Prostate gland (tissue), 2 donors: ENCODE measurements at regions not wholly inside any gene's neighbourhood (a gene's known extent, or its start where the extent isn't known, plus 50 kb on each side); places are given as distances from the start of the nearest gene placed in this dataset.

Source experiments
- DNase-seq: peaks from one replicate; pipeline ENCODE4 v3.0.0-alpha.2; 2019; ENCODE audit warnings: low spot score
- H3K27ac ChIP-seq, 2 donors: fragments of 200-600 bp; sonication (generic); 2 replicates each; pipeline ENCODE4 v1.5.1; 2017 to 2019
- H3K27me3 ChIP-seq: fragments of 200-600 bp; sonication (generic); replicated peaks from 2 replicates; pipeline ENCODE4 v1.5.1; 2019; ENCODE audit not compliant: insufficient read depth
- H3K36me3 ChIP-seq, 2 donors: fragments of 200-600 bp; sonication (generic); 1 replicate in 1 of 2; 2 replicates in 1 of 2; pipeline versions ENCODE4 v1.5.1 to v1.8.1; 2017 to 2019
- H3K4me1 ChIP-seq: fragments of 200-600 bp; sonication (generic); replicated peaks from 2 replicates; pipeline ENCODE4 v1.5.1; 2019
- H3K4me3 ChIP-seq, 2 donors: fragments of 200-600 bp; sonication (generic); 2 replicates each; pipeline ENCODE4 v1.5.1; 2017 to 2019
- H3K9me3 ChIP-seq: fragments of 200-600 bp; sonication (generic); 2 replicates; pipeline ENCODE4 v1.5.1; 2017
- CTCF ChIP-seq, 4 experiments: fragments of 200-600 bp in 2 of 4; fragments of 450-650 bp in 2 of 4; sonication (generic) in 2 of 4; IDR thresholded peaks; 1 replicate in 3 of 4; 2 replicates in 1 of 4; pipeline ENCODE4 v1.5.1; 2016 to 2019; ENCODE audit warnings: antibody characterized with exemption in 4 of 4, mild to moderate bottlenecking in 2 of 4, moderate library complexity in 2 of 4
- POLR2A ChIP-seq: fragments of 450-650 bp; IDR thresholded peaks from one replicate; pipeline ENCODE4 v1.6.1; 2016; ENCODE audit warnings: antibody characterized with exemption, mild to moderate bottlenecking
- POLR2AphosphoS5 ChIP-seq: sonication (generic); formaldehyde crosslinking; IDR thresholded peaks from one replicate; pipeline ENCODE4 v1.6.1; 2017; ENCODE audit warnings: antibody characterized with exemption
- WGBS: methylation state at CpG from one replicate; pipeline ENCODE4 v1.1.5; 2018; 5-methylcytosine and 5-hydroxymethylcytosine counted together
- intact Hi-C: fragments of 100-400 bp; cut with DNase I; formaldehyde crosslinking; loops from one replicate; pipeline ENCODE4 v1.14.2; 2022

- Histone ChIP-seq H3K9me3 (no peaks in the 10 kb centered on the region), H3K4me3 (no peak overlapping the region), H3K27ac (no peak overlapping the region), H3K4me1 (no peaks in the 10 kb centered on the region), H3K27me3 (no peaks in the 10 kb centered on the region), H3K36me3 (no peaks in the 10 kb centered on the region)
- DNase-seq, result no peak
- TF ChIP-seq POLR2A, result no peak
- no peak for TF ChIP-seq CTCF (IDR thresholded peaks at IDR 0.05)
- TF ChIP-seq POLR2AphosphoS5, result no peak
- intact Hi-C loops, result no loop called here
- 29% methylated on average over 5 of the region's 5 CpGs for WGBS
These were observed 307.0 kb upstream of the PRDM1 start for GRCh38 chr6:105779110-105779509.

GRCh38 chr6:105775095-105775494 lies 311.0 kb upstream of the PRDM1 start:
- no peak overlapping the region for H3K4me3 ChIP-seq
- intact Hi-C loops, result no loop called here
- 95% methylated on average over 1 of the region's 1 CpG for WGBS
- no peaks in the 10 kb centered on the region for H3K9me3 ChIP-seq
- no peaks in the 10 kb centered on the region for H3K36me3 ChIP-seq
- H3K27ac ChIP-seq, result no peak overlapping the region
- TF ChIP-seq CTCF (IDR thresholded peaks at IDR 0.05) (no peak), POLR2AphosphoS5 (no peak), POLR2A (no peak)
- H3K4me1 ChIP-seq, result no peaks in the 10 kb centered on the region
- no peak for DNase-seq
- no peaks in the 10 kb centered on the region for H3K27me3 ChIP-seq

DNA sequence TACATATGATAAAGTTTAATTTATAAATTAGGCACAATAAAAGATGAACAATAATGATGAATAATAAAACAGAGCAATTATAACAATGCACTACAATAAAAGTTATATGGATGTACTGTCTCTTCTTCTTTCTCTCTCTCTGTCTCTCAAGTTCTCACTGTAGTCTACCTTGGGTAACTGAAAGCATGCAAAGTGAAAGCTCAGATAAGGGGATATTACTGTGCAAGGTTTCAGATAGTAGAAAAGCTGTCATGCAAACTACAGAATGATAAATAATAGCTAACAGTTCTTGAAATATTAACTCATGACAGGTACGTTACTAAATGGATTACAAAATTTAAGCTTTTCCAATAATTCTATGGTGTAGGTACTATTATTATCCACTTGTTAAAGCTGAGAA lies 311.9 kb upstream of the PRDM1 start:
- WGBS, result 86% methylated on average over 1 of the region's 1 CpG
- no peak for TF ChIP-seq CTCF (IDR thresholded peaks at IDR 0.05)
- no peak for TF ChIP-seq POLR2AphosphoS5
- TF ChIP-seq POLR2A, result no peak
- H3K36me3 ChIP-seq, result no peaks in the 10 kb centered on the region
- H3K4me1 ChIP-seq, result no peaks in the 10 kb centered on the region
- H3K27me3 ChIP-seq, result no peaks in the 10 kb centered on the region
- intact Hi-C loops, result no loop called here
- no peaks in the 10 kb centered on the region for H3K9me3 ChIP-seq
- no peak for DNase-seq
- no peak overlapping the region for H3K27ac ChIP-seq
- no peak overlapping the region for H3K4me3 ChIP-seq

GRCh38 chr6:105771313-105771970 lies 314.7 kb upstream of the PRDM1 start:
- H3K36me3 ChIP-seq, result no peaks in the 10 kb centered on the region
- no peaks in the 10 kb centered on the region for H3K27me3 ChIP-seq
- H3K4me1 ChIP-seq, result no peaks in the 10 kb centered on the region
- intact Hi-C loops, result no loop called here
- no peak overlapping the region for H3K4me3 ChIP-seq
- WGBS, result 75% methylated on average over 1 of the region's 1 CpG
- no peak for DNase-seq
- no peaks in the 10 kb centered on the region for H3K9me3 ChIP-seq
- no peak for TF ChIP-seq CTCF (IDR thresholded peaks at IDR 0.05)
- no peak for TF ChIP-seq POLR2AphosphoS5
- TF ChIP-seq POLR2A, result no peak
- H3K27ac ChIP-seq, result no peak overlapping the region

DNA sequence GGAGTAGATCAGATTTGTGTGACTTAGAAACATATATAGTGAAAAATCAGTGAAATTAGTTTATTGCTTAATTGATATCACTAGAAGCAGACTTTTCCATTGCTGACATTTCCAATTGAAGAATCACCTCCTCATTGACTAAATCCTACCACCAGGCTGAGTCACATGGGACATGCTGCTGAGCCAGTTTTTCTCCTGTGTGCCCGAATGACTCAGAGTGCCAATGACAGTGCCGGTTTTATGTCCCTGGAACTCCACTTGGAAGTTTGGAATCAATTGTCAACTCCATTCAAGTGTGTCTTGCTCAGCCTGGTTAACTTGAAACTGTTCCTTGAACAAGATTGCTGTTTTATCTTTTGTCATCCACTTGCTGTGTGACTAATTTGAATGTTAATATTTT lies 316.1 kb upstream of the PRDM1 start:
- no peak overlapping the region for H3K4me3 ChIP-seq
- WGBS, result 80% methylated on average over 2 of the region's 2 CpGs
- H3K36me3 ChIP-seq, result no peaks in the 10 kb centered on the region
- no peaks in the 10 kb centered on the region for H3K9me3 ChIP-seq
- intact Hi-C loops, result no loop called here
- TF ChIP-seq CTCF (IDR thresholded peaks at IDR 0.05) (no peak), POLR2AphosphoS5 (no peak), POLR2A (no peak)
- no peaks in the 10 kb centered on the region for H3K4me1 ChIP-seq
- H3K27me3 ChIP-seq, result no peaks in the 10 kb centered on the region
- H3K27ac ChIP-seq, result no peak overlapping the region
- no peak for DNase-seq
